Epithelial cell of proximal tubule (primary cell): ENCODE measurements at regions not wholly inside any gene's neighbourhood (a gene's known extent, or its start where the extent isn't known, plus 50 kb on each side); places are given as distances from the start of the nearest gene placed in this dataset.

Experiments used
- DNase-seq: peaks from one replicate; pipeline ENCODE4 v3.0.0-alpha.2; 2011; ENCODE audit warnings: low read depth
- H3K4me3 ChIP-seq: 2 replicates; pipeline ENCODE4 v1.5.1; 2011; ENCODE audit warnings: low read depth, mild to moderate bottlenecking, low read length
- CTCF ChIP-seq: conservative IDR thresholded peaks from 2 replicates; pipeline ENCODE4 v1.5.1; 2012; ENCODE audit warnings: low read depth, mild to moderate bottlenecking, low read length

- no peak for TF ChIP-seq CTCF
- DNase-seq, result no peak
- H3K4me3 ChIP-seq, result no peak overlapping the region
Measured at GRCh38 chr5:61251874-61252642, 80.0 kb upstream of the ZSWIM6 start.

- no peak overlapping the region for H3K4me3 ChIP-seq
- no peak for TF ChIP-seq CTCF
- DNase-seq, result no peak
Measured at GRCh38 chr5:61252643-61252925, 79.5 kb upstream of the ZSWIM6 start.

GRCh38 chr5:61253547-61253946, 78.5 kb upstream of the ZSWIM6 start:
- no peak for DNase-seq
- no peak overlapping the region for H3K4me3 ChIP-seq
- no peak for TF ChIP-seq CTCF

GRCh38 chr5:61254969-61255555, 77.0 kb upstream of the ZSWIM6 start:
- H3K4me3 ChIP-seq, result no peak overlapping the region
- TF ChIP-seq CTCF, result no peak
- DNase-seq, result no peak

GRCh38 chr5:61256474-61256873, 75.6 kb upstream of the ZSWIM6 start:
- no peak for DNase-seq
- no peak for TF ChIP-seq CTCF
- no peak overlapping the region for H3K4me3 ChIP-seq

GRCh38 chr5:61257421-61257820, 74.6 kb upstream of the ZSWIM6 start:
- no peak overlapping the region for H3K4me3 ChIP-seq
- TF ChIP-seq CTCF, result no peak
- no peak for DNase-seq

- no peak for DNase-seq
Measured at GRCh38 chr5:61261136-61261535, 70.9 kb upstream of the ZSWIM6 start.

More at GRCh38 chr5:61261136-61261535, 70.9 kb upstream of the ZSWIM6 start:
- no peak overlapping the region for H3K4me3 ChIP-seq
- no peak for TF ChIP-seq CTCF
